Cerebellar cortex (tissue), 1 donor: ENCODE measurements at regions not wholly inside any gene's neighbourhood (a gene's known extent, or its start where the extent isn't known, plus 50 kb on each side); places are given as distances from the start of the nearest gene placed in this dataset.
"Not testable (repeated sequence)": the region's sequence is repeated elsewhere in the genome, so short reads cannot be mapped to it uniquely, and the experiment has no call there.

Source experiments
- DNase-seq: peaks from one replicate; pipeline ENCODE4 v3.0.0-alpha.2; 2015; ENCODE audit warnings: low spot score

DNA sequence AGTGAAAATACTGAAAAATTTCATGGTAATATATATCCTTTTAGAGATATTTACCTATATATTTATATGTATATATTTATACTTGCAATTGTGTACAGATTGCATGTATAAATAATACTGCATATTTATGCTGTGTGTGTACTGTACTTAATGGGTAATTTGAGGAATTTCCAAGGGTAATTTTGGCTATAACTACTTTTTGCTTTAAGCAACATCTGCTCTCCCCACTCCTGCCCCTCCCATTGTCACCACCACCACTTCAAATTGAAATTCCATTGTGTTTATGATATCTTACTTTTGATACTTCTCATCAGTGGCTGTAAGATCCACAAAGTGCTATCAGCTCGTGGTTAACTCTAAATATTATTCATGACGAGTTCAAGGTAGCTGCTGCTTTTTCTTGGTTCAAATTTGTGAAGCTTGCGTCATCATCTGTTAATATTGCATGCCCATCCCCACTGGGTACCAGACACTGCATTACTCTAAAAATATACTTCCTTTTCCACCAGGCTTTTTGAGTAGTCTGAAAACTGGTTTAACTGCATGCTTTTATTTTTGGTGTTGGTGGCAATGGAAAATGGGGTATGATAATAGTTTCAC, 91.7 kb upstream of the MITF start:
- DNase-seq, result no peak

DNA sequence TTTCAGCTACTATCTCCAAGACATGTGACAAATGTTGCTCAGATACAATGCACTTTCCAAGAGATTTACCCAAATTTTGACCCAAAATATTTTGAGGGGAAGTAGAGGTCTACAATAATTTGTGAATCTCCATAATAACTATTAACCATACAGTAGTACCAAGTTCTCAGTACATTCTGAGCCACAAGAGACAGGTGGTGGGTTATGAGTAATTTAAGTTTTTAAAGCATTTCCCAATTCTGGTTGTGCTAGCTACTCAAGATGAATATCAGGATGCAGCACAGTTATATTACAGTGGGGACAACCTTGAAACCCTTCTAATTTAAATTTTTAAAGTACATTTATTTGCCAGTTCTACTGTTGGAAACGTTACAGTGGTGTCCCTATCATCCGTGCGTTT, 92.2 kb upstream of the MITF start:
- no peak for DNase-seq

DNA sequence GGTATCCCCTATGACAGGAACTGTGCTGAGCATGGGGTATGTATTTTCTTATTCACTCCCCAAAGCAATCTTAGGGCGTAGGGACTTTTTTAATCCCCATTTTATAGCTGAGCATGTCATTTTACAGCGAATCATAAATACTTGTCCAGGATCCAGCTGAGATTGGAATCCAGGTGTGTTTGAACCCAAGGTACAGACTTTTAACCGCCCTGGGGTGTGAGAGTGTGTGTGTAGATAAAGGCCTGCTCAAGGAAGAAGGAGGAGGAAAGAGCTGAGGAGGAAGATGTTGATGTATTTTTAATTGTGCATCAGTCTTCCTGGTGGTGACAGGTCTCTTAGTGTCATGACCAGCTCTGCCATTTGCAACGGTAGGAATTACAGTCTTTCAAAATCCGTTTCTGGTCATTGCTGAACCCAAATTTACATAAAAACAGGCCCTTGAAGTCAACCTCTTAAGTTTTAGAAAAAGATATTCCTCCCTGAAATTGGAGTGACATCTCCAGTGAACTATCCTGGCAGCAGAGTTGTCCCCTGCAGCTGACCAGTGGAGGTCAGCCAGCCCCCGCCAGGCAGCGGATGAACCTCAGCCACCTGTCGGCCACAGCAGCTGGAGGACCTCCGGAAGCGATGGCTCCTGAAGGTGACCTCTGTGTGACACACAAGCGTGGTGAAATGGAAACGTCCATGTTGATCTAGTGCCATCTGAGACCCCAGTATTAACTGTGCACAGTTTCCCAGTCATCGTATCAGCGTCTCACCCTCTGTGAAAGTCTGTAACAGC, 92.8 kb upstream of the MITF start:
- no peak for DNase-seq

DNA sequence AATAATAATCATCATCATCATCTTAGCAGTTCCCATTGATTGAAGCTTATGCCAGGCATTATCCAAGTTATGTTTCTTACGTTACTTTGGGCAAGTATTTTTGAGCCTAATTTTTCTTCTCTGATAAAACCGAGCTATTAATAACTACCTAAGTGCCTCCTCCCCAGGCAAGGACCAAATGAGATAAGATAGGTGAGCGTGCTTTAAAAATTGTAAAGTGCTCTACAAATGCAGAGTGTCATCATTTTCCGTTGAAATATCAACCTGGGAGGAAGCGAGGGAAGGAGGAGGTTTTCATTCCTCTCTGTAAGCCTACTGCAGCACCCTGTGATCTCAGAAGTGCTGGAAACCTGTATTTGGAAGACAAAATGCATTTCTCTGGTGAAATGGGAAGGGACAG, 96.7 kb upstream of the MITF start:
- DNase-seq, result no peak

DNA sequence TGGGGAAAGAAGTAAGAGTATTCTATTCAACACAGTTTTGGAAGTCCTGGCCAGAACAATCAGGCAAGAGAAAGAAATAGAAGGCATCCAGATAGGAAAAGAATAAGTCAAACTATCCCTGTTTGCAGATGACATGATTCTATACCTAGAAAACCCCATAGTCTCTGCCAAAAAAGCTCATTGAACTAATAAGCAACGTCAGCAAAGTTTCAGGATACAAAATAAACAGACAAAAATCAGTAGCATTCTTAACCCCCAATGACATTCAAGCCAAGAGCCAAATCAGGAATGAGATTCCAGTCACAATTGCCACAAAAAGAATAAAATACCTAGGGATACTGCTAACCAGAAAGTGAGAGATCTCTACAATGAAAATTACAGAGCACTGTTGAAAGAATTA, 99.4 kb upstream of the MITF start:
- no peak for DNase-seq

DNA sequence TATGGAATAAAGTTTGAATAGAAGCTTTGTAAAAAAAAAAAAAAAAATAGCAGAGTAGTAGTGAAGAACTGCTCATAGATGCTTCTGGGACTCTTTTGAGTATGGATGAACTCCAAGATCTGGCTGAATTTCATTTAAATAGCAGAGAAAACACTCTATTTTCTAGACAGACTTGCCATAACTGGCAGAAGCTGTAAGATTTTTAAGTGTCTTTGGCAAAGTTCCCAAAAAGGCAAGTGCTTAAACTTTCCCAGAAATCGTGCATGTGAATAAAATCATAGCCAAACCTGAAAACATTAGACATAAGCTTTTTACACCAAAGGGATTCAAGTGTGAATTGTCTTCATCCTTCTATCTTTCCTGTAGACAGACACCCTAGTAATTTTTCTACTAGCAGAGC, 110.3 kb upstream of the MITF start:
- no peak for DNase-seq

DNA sequence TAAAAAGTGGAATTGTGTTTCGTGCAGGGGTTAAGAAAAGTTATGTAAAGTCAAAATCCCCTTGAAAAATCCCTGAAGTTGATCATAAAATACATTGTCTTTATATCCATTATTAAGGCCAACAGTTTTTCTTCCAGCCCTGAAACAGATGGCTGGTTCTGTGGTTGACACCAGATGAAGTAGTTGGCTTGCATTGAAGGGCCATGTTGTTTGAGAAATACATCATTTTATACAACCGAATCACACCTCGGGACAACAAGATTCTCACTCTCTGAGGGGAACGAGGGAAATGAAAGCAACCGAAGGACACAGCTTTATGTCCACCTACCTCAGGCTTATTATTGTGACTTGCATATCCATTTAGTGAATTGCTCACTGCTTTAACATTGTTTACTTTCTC, 126.0 kb upstream of the MITF start:
- DNase-seq, result peak; percentile 18

DNA sequence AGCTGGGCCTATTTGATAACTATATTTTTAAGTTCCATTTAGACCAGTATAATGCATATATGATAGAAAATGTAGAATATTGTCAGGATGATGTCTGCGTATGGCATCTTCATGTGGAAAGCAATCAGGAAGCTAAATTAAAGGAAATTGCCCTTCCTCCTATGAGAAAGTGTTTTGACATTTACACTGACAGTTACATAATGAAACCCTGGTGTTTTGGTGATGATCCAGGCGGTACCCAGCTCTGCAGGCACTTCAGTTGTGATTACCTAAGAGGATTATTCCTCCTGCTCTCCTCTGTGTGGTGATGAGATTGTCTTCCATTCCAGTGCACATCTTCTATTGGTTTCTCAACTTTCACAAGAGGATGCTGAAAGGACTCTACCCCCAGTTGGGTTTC, 126.5 kb upstream of the MITF start:
- peak; percentile 27 for DNase-seq

DNA sequence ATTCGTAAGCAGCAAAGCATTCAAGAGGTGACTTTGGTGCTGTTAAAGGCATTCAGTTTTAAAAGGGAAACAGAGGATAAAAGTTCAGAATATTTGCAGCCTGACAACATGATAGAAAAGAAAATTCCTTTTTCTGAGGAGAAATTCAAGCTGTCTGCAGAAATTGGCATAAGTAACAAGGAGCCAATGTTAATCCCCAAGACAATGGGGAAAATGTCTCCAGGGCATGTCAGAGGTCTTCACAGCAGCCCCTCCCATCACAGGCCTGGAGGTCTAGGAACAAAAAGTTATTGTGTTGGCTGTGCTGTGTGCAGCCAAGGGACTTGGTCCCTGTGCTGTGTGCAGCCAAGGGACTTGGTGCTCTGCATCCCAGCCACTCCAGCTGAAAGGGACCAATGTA, 129.7 kb upstream of the MITF start:
- DNase-seq, result not testable (repeated sequence)

DNA sequence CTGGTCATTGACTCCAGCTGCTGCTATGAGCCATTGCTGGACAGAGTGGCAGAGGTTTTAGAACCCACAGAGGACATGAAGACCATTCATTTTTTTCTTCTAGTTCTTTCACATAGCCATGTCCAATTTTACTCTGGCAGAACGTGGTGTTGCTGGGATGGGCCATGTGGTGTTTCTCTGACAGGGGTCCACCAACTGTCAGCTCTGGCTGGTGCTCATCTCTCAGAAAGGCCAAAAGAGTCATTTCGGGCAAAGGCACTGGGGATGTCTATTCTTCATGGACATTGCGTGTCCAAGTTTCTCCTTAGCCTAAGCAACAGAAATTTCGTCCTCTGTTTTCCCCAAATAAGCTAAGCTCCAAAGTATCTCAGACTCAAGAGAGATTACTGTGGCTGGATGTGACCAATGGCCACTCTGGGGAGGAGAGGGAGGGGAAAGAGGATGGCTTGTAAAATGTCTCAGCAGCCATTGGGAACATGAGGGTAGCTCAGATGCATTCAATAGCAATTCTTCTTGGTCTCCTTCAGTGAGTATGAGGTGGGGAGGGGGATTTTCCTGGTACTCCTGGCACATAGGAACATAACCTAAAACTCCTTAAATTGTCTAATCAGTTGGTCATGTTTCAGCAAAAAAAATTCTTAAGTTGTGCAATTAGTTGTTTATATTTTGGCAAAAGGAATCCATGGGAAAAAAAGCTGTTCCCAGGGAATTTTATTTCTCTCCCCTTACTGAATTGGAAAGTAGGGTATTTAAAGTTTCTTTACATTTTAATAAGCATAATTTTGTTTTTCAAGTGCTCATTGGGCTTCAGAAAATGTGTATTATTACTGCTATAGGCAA, 131.6 kb upstream of the MITF start:
- DNase-seq, result no peak

DNA sequence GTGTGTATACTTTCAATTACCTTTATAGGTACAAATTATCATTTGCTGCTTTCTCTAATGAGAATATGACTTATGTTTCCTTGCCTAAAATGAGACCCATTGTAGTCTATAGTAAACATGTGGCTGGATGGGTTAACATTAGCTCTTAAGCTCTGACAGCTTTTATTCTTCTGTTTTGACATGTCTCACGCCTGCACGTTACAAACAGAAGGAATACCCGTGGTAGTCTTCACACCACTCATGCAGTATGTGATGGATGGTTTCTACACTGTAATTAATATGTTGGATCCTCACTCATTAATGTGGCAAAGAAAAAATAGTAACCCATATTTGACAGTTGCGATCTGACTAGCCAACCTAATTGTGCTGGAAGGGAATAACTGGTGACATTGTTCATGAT, 133.4 kb upstream of the MITF start:
- DNase-seq, result no peak

DNA sequence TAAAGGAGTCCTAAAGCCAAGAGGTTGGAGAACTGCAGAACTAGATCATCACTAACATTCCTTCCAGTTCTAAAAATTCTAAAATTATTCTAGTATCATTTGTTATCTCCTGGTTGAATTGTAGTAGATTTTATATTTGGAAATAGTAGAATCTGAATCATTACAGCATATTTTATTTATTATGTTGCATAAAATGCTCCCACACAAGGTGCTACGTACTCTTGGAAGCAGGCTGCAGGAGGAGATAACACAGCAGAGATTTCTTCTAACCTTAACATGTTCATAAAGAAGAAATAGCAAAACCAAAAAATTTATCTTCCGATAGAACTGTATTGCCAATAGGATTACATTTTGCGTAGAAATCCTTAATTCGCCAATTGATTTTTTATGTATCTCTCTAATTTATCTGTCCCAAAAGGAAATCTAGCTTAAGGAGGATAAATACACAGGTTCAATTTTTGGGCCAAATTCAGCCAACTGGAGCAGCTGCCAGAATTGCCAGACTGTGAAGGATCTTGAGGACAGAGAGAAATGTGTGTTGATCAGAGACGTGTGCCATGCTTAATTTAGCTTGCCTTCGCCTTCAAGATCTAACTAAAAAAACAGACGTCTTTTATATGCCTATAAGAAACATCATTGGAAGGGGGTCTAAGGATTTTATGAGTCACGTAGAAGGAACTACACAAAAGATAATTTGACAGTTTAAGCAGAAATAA, 134.4 kb upstream of the MITF start:
- DNase-seq, result peak; percentile 30

DNA sequence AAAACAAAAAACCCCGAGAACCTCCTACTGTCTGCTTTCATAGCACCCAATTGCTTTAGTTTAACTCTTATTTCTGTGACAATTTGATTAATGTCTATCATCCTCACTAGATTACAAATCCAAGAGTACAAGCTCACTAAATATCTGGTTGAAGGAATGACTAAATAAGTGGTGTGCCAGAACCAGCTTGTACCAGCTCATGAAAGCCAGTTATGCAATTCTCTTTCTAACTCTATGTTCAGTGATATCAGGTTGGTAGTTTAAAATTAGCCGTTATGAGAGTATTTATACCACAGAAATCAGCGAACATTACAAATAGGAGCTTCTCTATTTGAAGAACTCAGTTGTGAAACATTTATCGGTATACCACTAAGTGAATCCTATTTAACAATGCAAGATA, 137.2 kb upstream of the MITF start:
- DNase-seq, result no peak

DNA sequence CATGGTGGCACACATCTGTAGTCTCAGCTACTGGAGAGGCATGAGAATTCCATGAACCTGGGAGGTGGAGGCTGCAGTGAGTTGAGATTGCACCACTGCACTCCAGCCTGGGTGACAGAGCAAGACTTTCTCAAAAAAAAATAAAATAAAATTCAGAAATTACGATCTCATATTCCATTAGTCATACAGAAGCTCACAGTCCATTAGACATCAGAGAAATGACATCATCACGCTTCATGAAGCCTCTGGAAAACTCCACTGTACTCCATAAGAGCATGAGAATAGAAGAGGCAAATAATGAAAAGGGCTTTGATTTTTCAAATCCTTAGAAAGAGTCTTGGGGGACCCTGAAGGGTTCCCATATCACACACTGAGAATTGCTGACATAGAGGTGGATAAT, 145.0 kb upstream of the MITF start:
- no peak for DNase-seq

DNA sequence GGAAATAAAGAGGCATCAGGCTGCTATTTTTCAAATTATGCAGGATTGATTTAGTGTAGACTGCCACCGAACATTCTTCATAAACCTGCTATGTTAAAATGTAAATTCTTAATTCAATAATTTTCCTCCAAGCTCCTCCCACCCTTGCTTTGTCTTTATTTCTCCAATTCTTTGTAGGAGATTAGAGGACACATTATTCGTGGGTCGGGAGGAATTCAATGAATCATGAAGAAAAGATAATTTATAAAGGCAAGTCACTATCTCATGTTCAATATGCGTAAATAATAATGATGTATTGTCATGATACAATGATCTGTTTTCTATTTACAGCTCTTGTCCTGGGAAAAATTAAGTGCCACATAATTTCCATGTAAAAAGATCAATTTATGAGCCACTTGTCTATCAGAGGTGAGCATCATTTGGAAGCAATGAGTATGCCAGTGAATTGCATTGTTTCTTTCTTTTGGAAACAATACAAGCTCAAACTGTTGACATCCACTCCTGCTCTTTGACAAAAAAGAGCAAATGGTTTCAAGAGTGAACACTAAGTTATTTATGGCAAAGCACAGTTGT, 148.0 kb upstream of the MITF start:
- DNase-seq, result no peak

DNA sequence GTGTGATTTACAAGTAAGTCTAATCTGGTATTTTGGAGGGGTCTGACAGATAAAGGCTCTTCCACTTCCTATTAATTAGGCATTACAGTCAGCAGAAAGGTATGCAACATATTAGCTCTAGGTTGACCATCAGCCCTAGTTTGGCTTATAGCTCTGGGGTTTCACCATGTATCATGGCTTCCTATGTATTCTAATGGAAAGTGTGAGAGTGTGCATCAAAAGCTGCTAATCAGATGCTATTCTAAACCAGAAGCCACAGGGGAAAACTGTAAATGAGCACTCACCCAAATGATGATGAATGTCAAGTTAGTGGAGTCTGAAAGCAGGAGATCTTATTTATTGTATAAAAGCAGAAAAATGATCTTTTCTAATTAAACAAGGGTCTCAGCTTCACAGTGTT, 149.2 kb upstream of the MITF start:
- DNase-seq, result no peak

DNA sequence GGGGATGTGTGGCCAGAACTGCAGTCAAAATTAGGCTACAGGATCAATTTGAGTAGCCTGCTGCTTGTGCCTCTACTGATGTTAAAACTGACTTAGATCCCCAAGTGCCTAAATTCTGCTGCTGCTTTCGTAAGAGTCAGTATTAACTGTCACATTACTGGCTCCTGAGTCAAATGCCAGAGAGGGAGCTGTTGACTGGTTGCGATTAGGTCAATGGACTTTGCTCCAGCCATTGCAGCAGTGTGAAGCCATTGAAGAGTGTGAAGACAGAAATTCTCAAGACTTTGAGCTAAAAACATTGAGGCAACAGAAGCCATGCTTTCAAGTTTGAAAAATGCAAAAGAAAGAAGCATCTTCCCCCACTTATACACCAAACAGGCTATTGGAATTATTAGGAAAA, 151.1 kb upstream of the MITF start:
- DNase-seq, result no peak

DNA sequence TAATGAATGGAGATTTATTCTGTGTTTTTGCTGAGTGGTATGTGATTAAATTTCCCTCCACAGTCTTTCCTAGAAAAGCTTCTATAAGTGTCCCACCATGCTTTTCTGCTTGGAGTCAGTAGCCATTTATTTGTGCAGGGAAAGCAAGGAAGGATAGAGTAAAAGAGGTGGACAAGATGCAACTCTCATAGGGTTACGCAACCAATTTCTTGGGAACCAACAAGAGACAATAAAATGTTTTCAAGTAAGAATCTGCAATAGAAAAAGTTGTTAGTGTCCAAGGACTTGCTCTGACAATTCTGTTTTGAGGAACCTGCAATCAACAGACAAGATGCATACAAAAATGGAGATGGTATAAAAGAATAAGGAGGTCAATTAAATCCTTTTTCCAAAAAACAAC, 153.8 kb upstream of the MITF start:
- DNase-seq, result no peak

DNA sequence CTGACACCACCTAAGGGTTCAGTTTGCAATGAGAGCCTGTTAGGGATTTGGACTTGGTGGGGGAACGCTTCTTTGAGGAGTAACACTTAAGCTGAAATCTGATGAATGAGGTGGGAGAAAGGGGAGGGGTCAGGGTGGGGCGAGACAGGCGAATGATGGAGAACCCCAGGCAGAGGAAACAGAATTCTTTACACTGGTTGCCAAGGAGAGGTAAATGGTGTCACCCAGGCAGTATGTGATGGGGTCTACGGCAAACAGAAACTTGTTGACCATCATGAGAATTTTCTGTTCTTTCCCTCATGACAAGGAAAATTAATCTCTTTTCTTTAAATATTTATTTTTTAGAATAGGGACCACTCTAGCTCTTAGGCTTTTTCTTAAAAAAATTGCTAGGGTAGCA, 157.2 kb upstream of the MITF start:
- DNase-seq, result no peak

DNA sequence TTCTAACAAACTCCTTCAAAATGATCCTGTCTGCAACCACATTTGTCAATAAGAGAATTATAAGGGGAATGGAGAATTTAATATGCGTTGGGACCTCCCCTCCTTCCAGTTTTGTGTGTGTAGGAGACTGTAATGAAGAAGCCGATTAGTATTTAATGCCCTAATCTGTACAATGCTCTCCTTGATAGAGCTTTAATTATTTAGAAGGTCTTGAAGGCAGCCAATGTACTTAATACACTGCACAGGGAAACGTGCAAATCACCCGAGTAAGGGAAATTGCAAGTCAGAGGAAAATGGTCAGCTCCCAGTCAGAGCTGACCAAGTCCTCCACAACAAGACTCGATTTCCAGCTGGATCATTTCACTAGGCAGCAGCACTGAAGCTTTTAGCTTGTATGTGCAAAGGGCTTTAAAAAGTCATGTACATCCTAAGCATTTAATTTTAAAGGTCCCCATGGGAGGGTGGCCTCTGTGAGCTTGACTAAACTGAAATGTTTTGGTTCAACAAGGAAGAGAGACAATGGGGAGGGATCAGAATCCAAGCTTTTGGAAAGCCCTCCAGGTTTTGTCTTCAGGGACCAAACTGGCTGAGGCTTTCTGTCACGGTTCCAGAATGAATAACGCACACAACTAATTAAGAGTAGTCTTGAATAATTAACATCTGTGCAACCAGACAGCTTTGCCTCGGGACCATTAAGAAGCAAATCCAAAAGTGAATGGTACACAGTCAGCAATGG, 159.8 kb upstream of the MITF start:
- no peak for DNase-seq

DNA sequence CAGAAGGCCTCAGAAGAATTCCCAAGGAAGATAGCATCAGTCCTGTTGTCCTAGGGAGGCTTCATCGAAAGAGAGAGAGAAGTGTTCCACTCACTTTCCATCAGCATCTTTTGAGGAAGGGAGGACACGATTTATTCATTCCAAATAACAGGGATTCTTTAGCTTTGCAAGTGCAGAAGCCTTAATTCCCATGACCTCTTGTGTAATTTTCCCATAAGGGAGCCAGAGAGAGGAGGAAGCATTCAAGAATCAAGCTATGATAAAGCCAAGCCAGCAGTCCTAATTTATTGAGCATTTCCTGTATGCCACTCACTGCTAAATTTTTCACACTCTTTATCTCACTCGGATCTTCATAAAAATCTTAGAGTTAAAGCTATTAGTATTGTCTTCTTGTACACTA, 169.7 kb upstream of the MITF start:
- DNase-seq, result no peak

DNA sequence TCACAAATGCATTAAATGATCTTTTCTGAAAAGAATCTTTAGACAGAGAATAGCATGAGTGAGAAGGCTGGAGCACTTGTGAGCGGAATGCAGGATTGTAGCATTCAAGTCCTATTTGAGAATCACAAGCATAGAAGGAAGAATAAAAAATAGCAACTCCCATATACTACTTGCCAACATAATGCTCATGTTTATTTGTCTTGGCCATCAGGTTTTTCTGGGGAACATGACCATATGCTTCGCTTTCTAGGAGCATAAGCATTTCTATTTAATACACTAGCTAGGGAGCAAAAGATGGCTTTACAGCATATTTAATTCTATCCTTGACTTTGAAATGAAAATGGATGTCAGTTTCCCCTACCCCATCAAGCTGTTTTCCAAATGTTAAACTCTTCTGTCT, 170.3 kb upstream of the MITF start:
- DNase-seq, result no peak
